NCI-H2196 (cell line): ENCODE measurements at regions not wholly inside any gene's neighbourhood (a gene's known extent, or its start where the extent isn't known, plus 50 kb on each side); places are given as distances from the start of the nearest gene placed in this dataset.

Source experiments
- DNase-seq: peaks from one replicate; lab custom pipeline; 2025; ENCODE audit not compliant: unreplicated experiment; lab: John Stamatoyannopoulos, UW

GRCh38 chr12:125355614-125356013 lies 290.4 kb downstream of the AACS start:
- DNase-seq, result no peak

- no peak for DNase-seq
Measured at GRCh38 chr12:125356111-125356510, 290.9 kb downstream of the AACS start.

GRCh38 chr12:125357561-125357960 lies 292.3 kb downstream of the AACS start:
- DNase-seq, result no peak

- no peak for DNase-seq
Measured at GRCh38 chr12:125360540-125360939, 295.3 kb downstream of the AACS start.

GRCh38 chr12:125371033-125371432 lies 305.8 kb downstream of the AACS start:
- DNase-seq, result no peak

- no peak for DNase-seq
Measured at GRCh38 chr12:125372085-125372484, 306.9 kb downstream of the AACS start.

- no peak for DNase-seq
Measured at GRCh38 chr12:125373375-125373774, 308.1 kb downstream of the AACS start.

GRCh38 chr12:125376422-125376821 lies 311.2 kb downstream of the AACS start:
- no peak for DNase-seq

GRCh38 chr12:125377093-125377492 lies 311.9 kb downstream of the AACS start:
- DNase-seq, result no peak

GRCh38 chr12:125381373-125381772 lies 316.1 kb downstream of the AACS start:
- no peak for DNase-seq

- DNase-seq, result no peak
Measured at GRCh38 chr12:125382926-125383325, 317.7 kb downstream of the AACS start.

- no peak for DNase-seq
Measured at GRCh38 chr12:125386652-125387051, 321.4 kb downstream of the AACS start.

- DNase-seq, result no peak
Measured at GRCh38 chr12:125387206-125387605, 322.0 kb downstream of the AACS start.

- DNase-seq, result no peak
Measured at GRCh38 chr12:125389061-125389697, 323.9 kb downstream of the AACS start.

- DNase-seq, result no peak
Measured at GRCh38 chr12:125393569-125393968, 328.3 kb downstream of the AACS start.

GRCh38 chr12:125395583-125396215 lies 330.5 kb downstream of the AACS start:
- no peak for DNase-seq

- no peak for DNase-seq
Measured at GRCh38 chr12:125399489-125399888, 334.3 kb downstream of the AACS start.

- peak; percentile 48 for DNase-seq
Measured at GRCh38 chr12:125402874-125403789, 337.9 kb downstream of the AACS start.

- no peak for DNase-seq
Measured at GRCh38 chr12:125403843-125404242, 338.6 kb downstream of the AACS start.

- DNase-seq, result no peak
Measured at GRCh38 chr12:125406131-125406530, 340.9 kb downstream of the AACS start.

GRCh38 chr12:125408718-125409117 lies 343.5 kb downstream of the AACS start:
- no peak for DNase-seq

- DNase-seq, result no peak
Measured at GRCh38 chr12:125412506-125412905, 347.3 kb downstream of the AACS start.
